Activated CD4-positive, CD25-positive, alpha-beta regulatory T cell treated with anti-CD3 and anti-CD28 coated beads, Interleukin-2, amount 50 U/mL, for 24 hours (primary cell): ENCODE measurements at regions not wholly inside any gene's neighbourhood (a gene's known extent, or its start where the extent isn't known, plus 50 kb on each side); places are given as distances from the start of the nearest gene placed in this dataset.
"Not testable (repeated sequence)": the region's sequence is repeated elsewhere in the genome, so short reads cannot be mapped to it uniquely, and the experiment has no call there.

Source experiments
- ATAC-seq, 2 donors: fragments of 150-1000 bp; cut with Tn5 transposase; one replicate each; pipeline ENCODE4 v1.10.0; 2021; ENCODE audit warnings: mild to moderate bottlenecking in 1 of 2, moderate library complexity in 1 of 2

- no peak for ATAC-seq
Observed at GRCh38 chr21:9837946-9838737, 683.2 kb upstream of the TPTE start.

GRCh38 chr21:9838738-9839642, 682.4 kb upstream of the TPTE start:
- ATAC-seq = no peak

DNA sequence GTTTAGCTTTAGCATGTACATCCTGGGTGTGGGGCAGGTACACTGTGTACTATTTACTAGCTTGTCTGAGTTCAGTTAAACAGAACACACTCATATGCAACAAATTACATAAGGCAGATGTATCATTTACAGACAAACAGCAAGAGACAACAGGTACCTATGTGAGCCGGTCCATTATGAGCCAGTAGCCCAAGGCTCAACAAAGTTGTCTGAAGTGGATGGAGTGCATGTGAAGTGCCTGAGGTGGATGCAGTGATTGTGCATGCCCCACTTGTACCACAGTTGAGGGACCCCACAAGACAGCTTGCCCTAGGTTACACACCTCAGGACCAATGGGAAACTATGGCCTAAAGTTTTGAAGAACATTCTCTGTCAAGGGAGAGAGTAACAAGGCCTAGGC, 677.3 kb upstream of the TPTE start:
- ATAC-seq = not testable (repeated sequence)

DNA sequence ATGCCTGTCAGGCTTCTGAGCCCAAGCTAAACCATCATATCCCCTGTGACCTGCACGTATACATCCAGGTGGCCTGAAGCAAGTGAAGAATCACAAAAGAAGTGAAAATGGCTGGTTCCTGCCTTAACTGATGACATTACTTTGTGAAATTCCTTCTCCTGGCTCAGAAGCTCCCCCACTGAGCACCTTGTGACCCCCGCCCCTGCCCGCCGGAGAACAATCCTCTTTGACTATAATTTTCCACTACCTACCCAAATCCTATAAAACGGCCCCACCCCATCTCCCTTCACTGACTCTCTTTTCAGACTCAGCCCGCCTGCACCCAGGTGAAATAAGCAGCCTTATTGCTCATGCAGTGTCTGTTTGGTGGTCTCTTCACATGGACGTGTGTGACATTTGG, 673.9 kb upstream of the TPTE start:
- not testable (repeated sequence) for ATAC-seq

DNA sequence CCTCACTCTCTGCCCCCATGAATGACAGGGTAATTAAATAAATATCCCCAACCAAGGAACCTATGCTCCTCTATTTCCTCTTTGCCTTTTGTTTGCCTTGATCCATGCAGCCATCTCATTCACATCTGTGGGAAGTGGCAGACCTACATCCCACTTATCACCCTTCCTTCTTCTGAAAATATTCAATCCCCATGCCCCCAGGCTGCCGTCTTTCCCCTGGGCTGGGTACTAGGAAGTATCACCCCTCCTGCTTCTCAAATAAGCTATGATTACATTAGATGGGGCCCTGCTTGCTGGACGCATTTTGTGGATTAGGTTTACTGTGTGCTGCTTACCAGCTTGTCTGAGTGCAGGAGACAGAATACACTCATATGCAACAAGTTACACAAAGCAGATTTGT, 670.2 kb upstream of the TPTE start:
- ATAC-seq = not testable (repeated sequence)

GRCh38 chr21:9851695-9852094, 669.7 kb upstream of the TPTE start:
- not testable (repeated sequence) for ATAC-seq

- ATAC-seq = not testable (repeated sequence)
Observed at GRCh38 chr21:9857563-9857962, 663.8 kb upstream of the TPTE start.

DNA sequence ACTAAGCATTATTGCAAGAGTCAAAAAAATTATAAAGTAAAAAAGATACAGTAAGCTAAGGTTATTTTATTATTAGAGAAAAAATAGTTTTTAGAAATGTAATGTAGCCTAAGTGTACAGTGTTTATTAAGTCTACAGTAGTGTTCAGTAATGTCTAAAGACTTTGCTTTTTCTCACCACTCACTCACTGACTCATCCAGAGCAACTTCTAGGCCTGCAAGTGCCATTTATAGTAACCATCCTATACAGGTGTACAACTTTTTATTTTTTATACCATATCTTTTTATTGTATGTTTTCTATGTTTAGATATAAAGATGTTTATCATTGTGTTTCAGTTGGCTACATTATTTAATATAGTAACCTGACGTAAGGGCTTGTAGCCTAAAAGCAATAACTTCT, 661.5 kb upstream of the TPTE start:
- not testable (repeated sequence) for ATAC-seq

- ATAC-seq = not testable (repeated sequence)
Observed at GRCh38 chr21:9862456-9862855, 658.9 kb upstream of the TPTE start.

- ATAC-seq = not testable (repeated sequence)
Observed at GRCh38 chr21:9867815-9868214, 653.6 kb upstream of the TPTE start.

GRCh38 chr21:9873096-9873495, 648.3 kb upstream of the TPTE start:
- ATAC-seq = not testable (repeated sequence)

DNA sequence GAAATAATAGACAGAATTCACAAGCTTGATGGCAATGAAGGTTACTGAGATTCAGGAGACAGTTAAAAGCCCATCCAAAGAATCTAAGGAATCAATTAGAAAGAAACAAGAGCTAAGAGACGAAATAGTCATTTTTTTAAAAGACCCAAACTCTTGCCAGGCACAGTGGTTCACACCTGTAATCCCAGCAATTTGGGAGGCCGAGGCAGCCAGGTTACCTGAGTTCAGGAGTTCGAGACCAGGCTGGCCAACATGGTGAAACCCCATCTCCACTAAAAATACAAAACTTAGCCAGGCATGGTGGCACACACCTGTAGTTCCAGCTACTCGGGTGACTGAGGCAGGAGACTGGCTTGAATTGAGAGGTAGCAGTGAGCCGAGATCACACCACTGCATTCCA, 647.2 kb upstream of the TPTE start:
- ATAC-seq = not testable (repeated sequence)

GRCh38 chr21:9881430-9881829, 640.0 kb upstream of the TPTE start:
- ATAC-seq = not testable (repeated sequence)

DNA sequence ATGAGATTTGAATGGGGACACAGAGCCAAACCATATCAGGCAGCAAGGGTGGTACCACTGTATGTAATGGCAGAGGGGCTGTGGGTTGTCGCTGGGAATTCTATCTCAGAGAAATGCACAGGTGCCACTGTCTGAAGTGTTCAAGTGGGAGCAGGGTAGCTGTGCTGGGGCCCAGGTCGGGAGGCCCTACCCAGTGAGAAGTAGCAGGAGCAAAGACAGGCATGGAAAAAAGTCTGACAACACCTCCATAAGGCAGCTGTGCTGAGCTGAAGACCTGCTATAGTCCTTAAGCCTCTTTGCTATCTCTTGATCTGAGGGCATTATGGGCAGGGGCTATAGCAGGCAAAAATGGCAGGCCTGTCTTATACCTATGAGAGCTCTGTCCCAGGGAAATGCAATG, 638.3 kb upstream of the TPTE start:
- not testable (repeated sequence) for ATAC-seq

- not testable (repeated sequence) for ATAC-seq
Observed at GRCh38 chr21:9883571-9884282, 637.7 kb upstream of the TPTE start.

DNA sequence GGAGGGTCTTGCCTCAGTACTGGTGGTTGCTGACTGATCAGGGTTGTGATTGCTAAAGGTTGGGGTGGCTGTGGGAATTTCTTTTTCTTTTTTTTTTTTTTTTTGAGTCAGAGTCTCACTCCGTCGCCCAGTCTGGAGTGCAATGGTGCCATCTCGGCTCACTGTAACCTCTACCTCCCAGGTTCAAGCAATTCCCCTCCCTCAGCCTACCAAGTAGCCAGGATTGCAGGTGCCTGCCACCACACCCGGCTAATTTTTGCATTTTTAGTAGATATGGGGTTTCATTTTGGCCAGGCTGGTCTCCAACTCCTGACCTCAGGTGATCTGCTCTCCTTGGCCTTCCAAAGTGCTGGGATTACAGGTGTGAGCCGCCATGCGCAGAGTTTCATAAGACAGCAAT, 632.9 kb upstream of the TPTE start:
- ATAC-seq = not testable (repeated sequence)

DNA sequence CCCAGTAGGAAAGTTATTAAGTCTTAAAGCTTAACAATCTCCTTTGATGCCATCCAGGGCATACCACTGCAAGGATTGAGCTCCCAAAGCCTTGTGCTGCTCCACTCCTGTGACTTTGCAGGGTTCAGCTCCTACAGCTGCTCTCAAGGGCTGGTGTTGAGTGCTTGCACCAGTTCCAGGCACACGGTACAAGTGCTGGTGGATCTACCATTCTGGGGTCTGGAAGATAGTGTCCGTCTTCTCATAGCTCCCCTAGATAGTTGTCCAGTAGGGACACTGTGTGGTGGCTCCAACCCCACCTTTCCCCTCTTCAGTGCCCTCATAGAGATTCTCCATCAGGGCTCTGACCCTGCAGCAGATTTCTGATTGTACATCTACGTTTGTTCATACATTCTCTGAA, 617.8 kb upstream of the TPTE start:
- not testable (repeated sequence) for ATAC-seq

GRCh38 chr21:9914135-9914534, 607.2 kb upstream of the TPTE start:
- ATAC-seq = not testable (repeated sequence)

DNA sequence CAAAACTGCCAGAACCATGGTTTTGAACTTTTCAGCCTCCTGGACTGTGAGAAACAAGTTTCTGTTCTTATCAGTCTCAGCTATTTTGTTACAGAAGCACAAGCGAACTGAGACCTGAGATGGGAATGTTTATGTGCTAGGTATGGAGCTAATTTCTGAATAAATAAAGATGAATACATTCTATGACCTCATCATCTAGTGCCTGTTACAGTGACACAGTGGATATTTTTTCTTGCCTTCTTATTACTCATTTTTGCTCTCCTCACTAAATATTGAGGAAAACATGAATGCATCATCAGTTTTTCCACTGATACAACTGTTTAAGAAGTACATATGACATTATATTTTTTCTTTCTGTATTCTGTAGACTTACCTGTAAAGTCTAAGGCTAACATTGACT, 601.9 kb upstream of the TPTE start:
- ATAC-seq = not testable (repeated sequence)

DNA sequence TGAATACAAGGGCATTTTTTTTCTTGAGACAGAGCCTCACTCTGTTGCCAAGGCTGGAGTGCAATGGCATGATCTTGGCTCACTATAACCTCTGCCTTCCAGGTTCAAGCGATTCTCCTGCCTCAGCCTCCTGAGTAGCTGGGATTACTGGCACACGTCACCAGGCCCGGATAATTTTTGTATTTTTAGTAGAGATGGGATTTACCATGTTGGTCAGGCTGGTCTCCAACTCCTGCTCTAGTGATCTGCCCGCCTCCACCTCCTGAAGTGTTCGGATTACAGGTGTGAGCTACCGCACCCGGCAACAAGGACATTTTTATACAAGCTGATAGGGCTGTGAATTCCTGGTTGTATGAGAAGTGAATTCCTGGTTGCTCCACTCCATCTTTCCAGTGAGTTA, 577.7 kb upstream of the TPTE start:
- ATAC-seq = not testable (repeated sequence)

GRCh38 chr21:9946057-9946456, 575.3 kb upstream of the TPTE start:
- not testable (repeated sequence) for ATAC-seq

GRCh38 chr21:9949510-9950289, 571.7 kb upstream of the TPTE start:
- not testable (repeated sequence) for ATAC-seq
